Hepatocyte (in vitro differentiated cells): ENCODE measurements at regions not wholly inside any gene's neighbourhood (a gene's known extent, or its start where the extent isn't known, plus 50 kb on each side); places are given as distances from the start of the nearest gene placed in this dataset.

ENCODE experiments used
- DNase-seq: peaks from one replicate; pipeline ENCODE4 v3.0.0-alpha.2; 2016; ENCODE audit warnings: low spot score
- H2AFZ ChIP-seq: fragments of 200-600 bp; sonication (generic); 2 replicates; pipeline ENCODE4 v1.6.0; 2016; ENCODE audit warnings: antibody characterized with exemption, mild to moderate bottlenecking
- H3K27ac ChIP-seq: fragments of 200-600 bp; sonication (generic); 2 replicates; pipeline ENCODE4 v1.5.1; 2016; ENCODE audit warnings: mild to moderate bottlenecking
- H3K27me3 ChIP-seq: fragments of 200-600 bp; sonication (generic); 2 replicates; pipeline ENCODE4 v1.6.1; 2016
- H3K36me3 ChIP-seq: fragments of 200-600 bp; sonication (generic); replicated peaks from 2 replicates; pipeline ENCODE4 v1.5.1; 2016; ENCODE audit warnings: low read depth; ENCODE audit not compliant: insufficient read depth
- H3K4me1 ChIP-seq: fragments of 200-600 bp; sonication (generic); 2 replicates; pipeline ENCODE4 v1.5.1; 2016; ENCODE audit warnings: mild to moderate bottlenecking, moderate library complexity; ENCODE audit not compliant: insufficient read depth
- H3K4me2 ChIP-seq: fragments of 200-600 bp; sonication (generic); 2 replicates; pipeline ENCODE4 v1.6.0; 2016
- H3K4me3 ChIP-seq: fragments of 200-600 bp; sonication (generic); 2 replicates; pipeline ENCODE4 v1.5.1; 2016; ENCODE audit warnings: mild to moderate bottlenecking
- H3K79me2 ChIP-seq: fragments of 200-600 bp; sonication (generic); 2 replicates; pipeline ENCODE4 v1.6.0; 2017; ENCODE audit warnings: mild to moderate bottlenecking
- H3K9me2 ChIP-seq: fragments of 200-600 bp; sonication (generic); replicated peaks from 2 replicates; pipeline ENCODE4 v1.6.0; 2017; ENCODE audit warnings: mild to moderate bottlenecking; ENCODE audit not compliant: insufficient read depth
- H3K9me3 ChIP-seq: fragments of 200-600 bp; sonication (generic); 2 replicates; pipeline ENCODE4 v1.5.1; 2016; ENCODE audit warnings: low read depth, mild to moderate bottlenecking
- H4K20me1 ChIP-seq: fragments of 200-600 bp; sonication (generic); 2 replicates; pipeline ENCODE4 v1.6.0; 2016; ENCODE audit warnings: mild to moderate bottlenecking; ENCODE audit not compliant: insufficient read depth, poor library complexity, severe bottlenecking
- EZH2 ChIP-seq: fragments of 200-600 bp; sonication (generic); IDR thresholded peaks from 2 replicates; pipeline ENCODE4 v1.6.1; 2016; ENCODE audit warnings: antibody characterized with exemption, mild to moderate bottlenecking, borderline replicate concordance
- EZH2phosphoT487 ChIP-seq: fragments of 200-600 bp; sonication (generic); IDR thresholded peaks from one replicate; pipeline ENCODE4 v1.6.1; 2018; ENCODE audit warnings: antibody characterized with exemption, mild to moderate bottlenecking, low read depth, moderate library complexity; ENCODE audit not compliant: unreplicated experiment, severe bottlenecking
- WGBS: methylation state at CpG from one replicate; pipeline ENCODE4 v1.1.6; 2016; ENCODE audit warnings: low lambda C conversion rate; ENCODE audit errors: missing lambda C conversion rate; 5-methylcytosine and 5-hydroxymethylcytosine counted together
- TF ChIP-seq, protein P1 (sequence below): fragments of 200-600 bp; sonication (generic); IDR thresholded peaks from 2 replicates; pipeline ENCODE4 v1.5.1; 2016; ENCODE audit warnings: antibody characterized with exemption, mild to moderate bottlenecking; ENCODE audit not compliant: poor library complexity

DNA sequence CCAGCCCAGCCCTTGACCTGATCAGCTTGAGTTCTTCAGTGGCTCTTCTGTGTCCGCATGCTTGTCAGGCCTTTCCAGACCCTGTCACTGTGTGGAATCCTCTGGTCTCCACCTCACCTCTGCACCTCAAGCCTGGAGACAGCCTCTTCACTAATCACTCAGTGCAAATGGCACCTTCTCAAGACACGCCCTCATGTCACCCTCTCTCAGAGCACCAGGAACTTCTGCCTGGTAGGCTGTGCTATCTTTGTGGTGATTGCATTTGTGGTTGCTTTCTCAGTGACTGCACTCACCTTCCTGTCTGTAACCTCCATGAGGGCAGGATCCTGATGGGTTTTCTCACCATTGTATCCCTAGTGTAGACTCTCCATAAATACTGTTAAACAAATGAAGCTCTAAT lies 435.2 kb upstream of the CDH4 start:
- no peaks in the 10 kb centered on the region for H3K4me1 ChIP-seq
- no peaks in the 10 kb centered on the region for H3K9me3 ChIP-seq
- no peaks in the 10 kb centered on the region for H3K36me3 ChIP-seq
- TF ChIP-seq EZH2: no peak
- no peak for TF ChIP-seq EZH2phosphoT487
- TF ChIP-seq, protein P1, sequence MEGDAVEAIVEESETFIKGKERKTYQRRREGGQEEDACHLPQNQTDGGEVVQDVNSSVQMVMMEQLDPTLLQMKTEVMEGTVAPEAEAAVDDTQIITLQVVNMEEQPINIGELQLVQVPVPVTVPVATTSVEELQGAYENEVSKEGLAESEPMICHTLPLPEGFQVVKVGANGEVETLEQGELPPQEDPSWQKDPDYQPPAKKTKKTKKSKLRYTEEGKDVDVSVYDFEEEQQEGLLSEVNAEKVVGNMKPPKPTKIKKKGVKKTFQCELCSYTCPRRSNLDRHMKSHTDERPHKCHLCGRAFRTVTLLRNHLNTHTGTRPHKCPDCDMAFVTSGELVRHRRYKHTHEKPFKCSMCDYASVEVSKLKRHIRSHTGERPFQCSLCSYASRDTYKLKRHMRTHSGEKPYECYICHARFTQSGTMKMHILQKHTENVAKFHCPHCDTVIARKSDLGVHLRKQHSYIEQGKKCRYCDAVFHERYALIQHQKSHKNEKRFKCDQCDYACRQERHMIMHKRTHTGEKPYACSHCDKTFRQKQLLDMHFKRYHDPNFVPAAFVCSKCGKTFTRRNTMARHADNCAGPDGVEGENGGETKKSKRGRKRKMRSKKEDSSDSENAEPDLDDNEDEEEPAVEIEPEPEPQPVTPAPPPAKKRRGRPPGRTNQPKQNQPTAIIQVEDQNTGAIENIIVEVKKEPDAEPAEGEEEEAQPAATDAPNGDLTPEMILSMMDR: no peak
- DNase-seq: no peak
- H3K4me2 ChIP-seq: no peak overlapping the region
- no peaks in the 10 kb centered on the region for H3K9me2 ChIP-seq
- H2AFZ ChIP-seq: no peak overlapping the region
- no peak overlapping the region for H3K4me3 ChIP-seq
- H3K79me2 ChIP-seq: no peaks in the 10 kb centered on the region
- 96% methylated on average over 2 of the region's 2 CpGs for WGBS
- no peaks in the 10 kb centered on the region for H4K20me1 ChIP-seq
- H3K27me3 ChIP-seq: no peaks in the 10 kb centered on the region
- no peak overlapping the region for H3K27ac ChIP-seq

DNA sequence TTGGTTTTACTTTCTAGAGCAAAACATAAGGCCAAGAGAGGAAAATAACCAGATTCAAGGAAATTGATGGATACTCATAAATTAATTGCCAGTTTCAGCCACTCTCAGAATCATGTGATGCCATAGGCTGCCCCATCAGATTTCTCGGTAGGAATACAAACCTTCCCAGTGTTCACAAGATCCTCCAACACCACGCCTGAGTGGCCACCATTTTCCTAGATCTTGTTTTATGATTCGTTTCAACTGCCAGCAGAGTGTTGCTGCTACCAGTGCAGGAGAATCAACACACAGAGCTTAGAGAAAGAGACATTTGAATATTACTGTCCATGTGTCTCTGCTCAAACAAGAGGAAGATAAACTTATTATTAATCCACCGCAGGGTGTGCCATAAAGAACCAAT lies 434.2 kb upstream of the CDH4 start:
- H3K4me3 ChIP-seq: no peak overlapping the region
- H3K9me2 ChIP-seq: no peaks in the 10 kb centered on the region
- no peak overlapping the region for H2AFZ ChIP-seq
- H3K27ac ChIP-seq: no peak overlapping the region
- TF ChIP-seq, protein P1: no peak
- TF ChIP-seq EZH2phosphoT487 (no peak), EZH2 (no peak)
- no peak for DNase-seq
- H3K36me3 ChIP-seq: no peaks in the 10 kb centered on the region
- H4K20me1 ChIP-seq: no peaks in the 10 kb centered on the region
- H3K4me1 ChIP-seq: no peaks in the 10 kb centered on the region
- H3K4me2 ChIP-seq: no peak overlapping the region
- no peaks in the 10 kb centered on the region for H3K79me2 ChIP-seq
- 81% methylated on average over 4 of the region's 4 CpGs for WGBS
- H3K9me3 ChIP-seq: no peaks in the 10 kb centered on the region
- no peaks in the 10 kb centered on the region for H3K27me3 ChIP-seq

DNA sequence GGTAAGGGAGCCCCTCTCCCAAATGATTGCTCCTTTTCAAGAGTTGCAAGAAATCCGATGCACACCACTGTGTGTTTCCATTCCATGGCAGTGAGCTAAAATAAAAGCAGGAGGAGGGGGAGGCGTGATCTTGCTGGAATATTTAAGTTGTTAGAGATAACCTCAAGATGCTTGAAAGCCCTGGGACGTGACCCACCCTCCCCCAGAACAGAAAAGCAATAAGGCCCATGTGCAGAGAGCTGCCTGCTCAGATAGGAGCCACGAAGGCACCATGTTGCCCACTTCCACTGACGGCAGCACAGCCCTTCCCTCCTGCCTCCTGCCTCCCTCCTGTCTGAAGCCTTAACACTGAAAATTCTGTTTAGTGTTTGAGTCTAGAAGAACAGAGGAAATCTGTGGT lies 432.6 kb upstream of the CDH4 start:
- TF ChIP-seq EZH2: no peak
- no peak for TF ChIP-seq EZH2phosphoT487
- TF ChIP-seq, protein P1: no peak
- no peak for DNase-seq
- H3K36me3 ChIP-seq: no peaks in the 10 kb centered on the region
- H3K27me3 ChIP-seq: no peaks in the 10 kb centered on the region
- H3K9me3 ChIP-seq: no peaks in the 10 kb centered on the region
- no peaks in the 10 kb centered on the region for H3K79me2 ChIP-seq
- H2AFZ ChIP-seq: no peak overlapping the region
- no peaks in the 10 kb centered on the region for H4K20me1 ChIP-seq
- H3K9me2 ChIP-seq: no peaks in the 10 kb centered on the region
- no peak overlapping the region for H3K4me2 ChIP-seq
- no peak overlapping the region for H3K4me3 ChIP-seq
- H3K4me1 ChIP-seq: no peaks in the 10 kb centered on the region
- H3K27ac ChIP-seq: no peak overlapping the region
- 40% methylated on average over 5 of the region's 5 CpGs for WGBS

DNA sequence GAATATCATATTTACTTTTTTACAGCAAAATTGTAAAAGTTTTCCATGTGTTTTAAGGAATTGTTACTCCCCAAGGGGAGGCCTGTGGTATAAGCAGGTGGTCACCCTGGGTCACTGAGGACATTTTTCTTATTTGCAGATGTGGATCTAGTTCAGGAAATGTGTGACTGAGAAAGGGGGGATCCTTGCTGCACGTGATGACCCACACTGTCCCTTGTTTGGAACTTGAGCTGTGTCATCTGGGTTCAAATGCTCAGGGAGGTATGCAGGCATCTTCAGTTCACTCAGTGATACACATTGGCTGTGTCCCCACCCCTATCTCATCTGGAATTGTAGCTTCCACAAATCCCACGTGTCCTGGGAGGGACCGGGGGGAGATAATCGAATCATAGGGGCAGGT lies 431.9 kb upstream of the CDH4 start:
- Histone ChIP-seq H3K9me2 (no peaks in the 10 kb centered on the region), H4K20me1 (no peaks in the 10 kb centered on the region), H2AFZ (no peak overlapping the region), H3K9me3 (no peaks in the 10 kb centered on the region), H3K79me2 (no peaks in the 10 kb centered on the region), H3K4me3 (no peak overlapping the region), H3K27ac (no peak overlapping the region), H3K4me1 (no peaks in the 10 kb centered on the region), H3K4me2 (no peak overlapping the region), H3K36me3 (no peaks in the 10 kb centered on the region), H3K27me3 (no peaks in the 10 kb centered on the region)
- WGBS: 74% methylated on average over 4 of the region's 4 CpGs
- no peak for TF ChIP-seq EZH2
- TF ChIP-seq EZH2phosphoT487: no peak
- TF ChIP-seq, protein P1: no peak
- no peak for DNase-seq
